ENCODE measurements at regions not wholly inside any gene's neighbourhood (a gene's known extent, or its start where the extent isn't known, plus 50 kb on each side); places are given as distances from the start of the nearest gene placed in this dataset.

GRCh38 chr20:57009775-57010174, 256.7 kb downstream of the BMP7 start:
- DNase-seq (ENCODE audit: insufficient read length, low spot score) = no peak
- FAIRE-seq = no peak

- DNase-seq (ENCODE audit: insufficient read length, low spot score) (no peak), FAIRE-seq (no peak)
These were observed 253.8 kb downstream of the BMP7 start for GRCh38 chr20:57012691-57013090.

- FAIRE-seq (no peak), DNase-seq (ENCODE audit: insufficient read length, low spot score) (no peak)
These were observed 253.2 kb downstream of the BMP7 start for GRCh38 chr20:57013217-57013616.

GRCh38 chr20:57013741-57014140, 252.7 kb downstream of the BMP7 start:
- FAIRE-seq = no peak
- DNase-seq (ENCODE audit: insufficient read length, low spot score) = no peak

GRCh38 chr20:57020364-57020763, 246.1 kb downstream of the BMP7 start:
- DNase-seq (ENCODE audit: insufficient read length, low spot score) (no peak), FAIRE-seq (no peak)

GRCh38 chr20:57022306-57022705, 244.1 kb downstream of the BMP7 start:
- FAIRE-seq (no peak), DNase-seq (ENCODE audit: insufficient read length, low spot score) (no peak)

- FAIRE-seq (no peak), DNase-seq (ENCODE audit: insufficient read length, low spot score) (no peak)
These were observed 243.4 kb downstream of the BMP7 start for GRCh38 chr20:57023007-57023406.

- no peak for FAIRE-seq
- DNase-seq (ENCODE audit: insufficient read length, low spot score) = no peak
These were observed 242.4 kb downstream of the BMP7 start for GRCh38 chr20:57023997-57024396.

- FAIRE-seq (no peak), DNase-seq (ENCODE audit: insufficient read length, low spot score) (no peak)
These were observed 241.6 kb downstream of the BMP7 start for GRCh38 chr20:57024849-57025248.

- FAIRE-seq = no peak
- no peak for DNase-seq (ENCODE audit: insufficient read length, low spot score)
These were observed 241.2 kb downstream of the BMP7 start for GRCh38 chr20:57025261-57025660.

GRCh38 chr20:57025666-57026224, 240.7 kb downstream of the BMP7 start:
- DNase-seq (ENCODE audit: insufficient read length, low spot score) = no peak
- no peak for FAIRE-seq

GRCh38 chr20:57027777-57028176, 238.7 kb downstream of the BMP7 start:
- FAIRE-seq = no peak
- DNase-seq (ENCODE audit: insufficient read length, low spot score) = no peak

- FAIRE-seq (no peak), DNase-seq (ENCODE audit: insufficient read length, low spot score) (no peak)
These were observed 235.5 kb downstream of the BMP7 start for GRCh38 chr20:57030611-57031600.

GRCh38 chr20:57031867-57032355, 234.5 kb downstream of the BMP7 start:
- FAIRE-seq = no peak
- no peak for DNase-seq (ENCODE audit: insufficient read length, low spot score)

GRCh38 chr20:57032847-57033246, 233.6 kb downstream of the BMP7 start:
- DNase-seq (ENCODE audit: insufficient read length, low spot score) (no peak), FAIRE-seq (no peak)

- no peak for DNase-seq (ENCODE audit: insufficient read length, low spot score)
- FAIRE-seq = no peak
These were observed 232.4 kb downstream of the BMP7 start for GRCh38 chr20:57034001-57034400.

GRCh38 chr20:57037689-57038088, 228.8 kb downstream of the BMP7 start:
- DNase-seq (ENCODE audit: insufficient read length, low spot score) = no peak
- no peak for FAIRE-seq

- no peak for FAIRE-seq
- no peak for DNase-seq (ENCODE audit: insufficient read length, low spot score)
These were observed 227.6 kb downstream of the BMP7 start for GRCh38 chr20:57038608-57039440.

GRCh38 chr20:57040466-57040865, 226.0 kb downstream of the BMP7 start:
- FAIRE-seq (no peak), DNase-seq (ENCODE audit: insufficient read length, low spot score) (no peak)

- DNase-seq (ENCODE audit: insufficient read length, low spot score) (no peak), FAIRE-seq (no peak)
These were observed 225.5 kb downstream of the BMP7 start for GRCh38 chr20:57040924-57041323.

GRCh38 chr20:57043091-57043490, 223.3 kb downstream of the BMP7 start:
- FAIRE-seq = no peak

More at GRCh38 chr20:57043091-57043490, 223.3 kb downstream of the BMP7 start:
- DNase-seq (ENCODE audit: insufficient read length, low spot score) = no peak
